ENCODE measurements at regions not wholly inside any gene's neighbourhood (a gene's known extent, or its start where the extent isn't known, plus 50 kb on each side); places are given as distances from the start of the nearest gene placed in this dataset.

GRCh38 chr3:103601666-103602065, 1166.9 kb downstream of the ZPLD1 start:
- no peak overlapping the region for H3K27ac ChIP-seq
- peaks cover 0 to 1% (median 0%) of the 10 kb centered on the region in 4 donors for H3K9me3 ChIP-seq
- intact Hi-C loops (cut with DNase I), result no loop called here
- H3K36me3 ChIP-seq, result no peaks in the 10 kb centered on the region
- WGBS, 2 donors, result 64 to 65% methylated on average over 1 of the region's 1 CpG
- H3K4me3 ChIP-seq, result no peak overlapping the region
- TF ChIP-seq POLR2AphosphoS5 (IDR thresholded peaks at IDR 0.05) (no peak), POLR2A (IDR thresholded peaks at IDR 0.05) (no peak), EP300 (IDR thresholded peaks at IDR 0.05) (no peak), CTCF (IDR thresholded peaks at IDR 0.05) (no peak)
- no peaks in the 10 kb centered on the region for H3K4me1 ChIP-seq
- H3K27me3 ChIP-seq, result no peaks in the 10 kb centered on the region
- no peak for DNase-seq

- no peaks in the 10 kb centered on the region for H3K9me3 ChIP-seq
- no peaks in the 10 kb centered on the region for H3K27me3 ChIP-seq
- H3K4me1 ChIP-seq, result no peaks in the 10 kb centered on the region
- intact Hi-C loops (cut with DNase I), result no loop called here
- TF ChIP-seq POLR2AphosphoS5 (IDR thresholded peaks at IDR 0.05), result no peak
- no peak for TF ChIP-seq CTCF (IDR thresholded peaks at IDR 0.05)
- no peak for TF ChIP-seq POLR2A (IDR thresholded peaks at IDR 0.05)
- no peak for TF ChIP-seq EP300 (IDR thresholded peaks at IDR 0.05)
- no peaks in the 10 kb centered on the region for H3K36me3 ChIP-seq
- no peak for DNase-seq
- no peak overlapping the region for H3K4me3 ChIP-seq
- WGBS, 2 donors, result 87 to 90% methylated on average over 2 of the region's 2 CpGs
- H3K27ac ChIP-seq, result no peak overlapping the region
Observed at GRCh38 chr3:103609472-103609871, 1174.7 kb downstream of the ZPLD1 start.

GRCh38 chr3:103613397-103614156, 1178.8 kb downstream of the ZPLD1 start:
- no peak for DNase-seq
- H3K36me3 ChIP-seq, result no peaks in the 10 kb centered on the region
- no peak overlapping the region for H3K27ac ChIP-seq
- TF ChIP-seq POLR2AphosphoS5 (IDR thresholded peaks at IDR 0.05) (no peak), CTCF (IDR thresholded peaks at IDR 0.05) (no peak), POLR2A (IDR thresholded peaks at IDR 0.05) (no peak), EP300 (IDR thresholded peaks at IDR 0.05) (no peak)
- H3K4me3 ChIP-seq, result no peak overlapping the region
- WGBS, 2 donors, result 90 to 92% methylated on average over 2 of the region's 2 CpGs
- no peaks in the 10 kb centered on the region for H3K27me3 ChIP-seq
- intact Hi-C loops (cut with DNase I), result no loop called here
- no peaks in the 10 kb centered on the region for H3K4me1 ChIP-seq
- no peaks in the 10 kb centered on the region for H3K9me3 ChIP-seq

- TF ChIP-seq POLR2A (IDR thresholded peaks at IDR 0.05) (no peak), POLR2AphosphoS5 (IDR thresholded peaks at IDR 0.05) (no peak), CTCF (IDR thresholded peaks at IDR 0.05) (no peak), EP300 (IDR thresholded peaks at IDR 0.05) (no peak)
- no peaks in the 10 kb centered on the region for H3K4me1 ChIP-seq
Observed at GRCh38 chr3:103614719-103615118, 1179.9 kb downstream of the ZPLD1 start.

GRCh38 chr3:103617961-103618360, 1183.1 kb downstream of the ZPLD1 start:
- intact Hi-C loops (cut with DNase I), result no loop called here
- no peak overlapping the region for H3K4me3 ChIP-seq
- H3K4me1 ChIP-seq, result no peaks in the 10 kb centered on the region
- 40 to 45% methylated on average over 2 of the region's 2 CpGs for WGBS, 2 donors
- TF ChIP-seq CTCF (IDR thresholded peaks at IDR 0.05) (no peak), EP300 (IDR thresholded peaks at IDR 0.05) (no peak), POLR2AphosphoS5 (IDR thresholded peaks at IDR 0.05) (no peak), POLR2A (IDR thresholded peaks at IDR 0.05) (no peak)
- H3K36me3 ChIP-seq, result no peaks in the 10 kb centered on the region
- peaks cover 0 to 4% (median 0%) of the 10 kb centered on the region in 4 donors for H3K9me3 ChIP-seq
- H3K27me3 ChIP-seq, result no peaks in the 10 kb centered on the region
- no peak for DNase-seq
- no peak overlapping the region for H3K27ac ChIP-seq

More at GRCh38 chr3:103614719-103615118, 1179.9 kb downstream of the ZPLD1 start:
- Histone ChIP-seq H3K27me3 (no peaks in the 10 kb centered on the region), H3K4me3 (no peak overlapping the region), H3K9me3 (peaks cover 0 to 4% (median 0%) of the 10 kb centered on the region in 4 donors), H3K36me3 (no peaks in the 10 kb centered on the region), H3K27ac (no peak overlapping the region)
- no peak for DNase-seq
- intact Hi-C loops (cut with DNase I), result no loop called here

All from sigmoid colon (tissue), 6 donors.